ENCODE measurements at regions not wholly inside any gene's neighbourhood (a gene's known extent, or its start where the extent isn't known, plus 50 kb on each side); places are given as distances from the start of the nearest gene placed in this dataset.

GRCh38 chr5:56622141-56622540 lies 193.2 kb upstream of the MAP3K1 start:
- no peak for DNase-seq (ENCODE audit: low spot score)

- no peak for DNase-seq (ENCODE audit: low spot score)
Measured at GRCh38 chr5:56620903-56621677, 194.3 kb upstream of the MAP3K1 start.

GRCh38 chr5:56617998-56618397 lies 197.4 kb upstream of the MAP3K1 start:
- DNase-seq (ENCODE audit: low spot score): no peak

GRCh38 chr5:56616454-56617160 lies 198.7 kb upstream of the MAP3K1 start:
- no peak for DNase-seq (ENCODE audit: low spot score)

GRCh38 chr5:56615361-56616153 lies 199.8 kb upstream of the MAP3K1 start:
- DNase-seq (ENCODE audit: low spot score): no peak

- DNase-seq (ENCODE audit: low spot score): no peak
Measured at GRCh38 chr5:56612759-56613158, 202.6 kb upstream of the MAP3K1 start.

GRCh38 chr5:56612353-56612752 lies 203.0 kb upstream of the MAP3K1 start:
- no peak for DNase-seq (ENCODE audit: low spot score)

- DNase-seq (ENCODE audit: low spot score): no peak
Measured at GRCh38 chr5:56610093-56610698, 205.2 kb upstream of the MAP3K1 start.

GRCh38 chr5:56608217-56608925 lies 207.0 kb upstream of the MAP3K1 start:
- no peak for DNase-seq (ENCODE audit: low spot score)

- DNase-seq (ENCODE audit: low spot score): no peak
Measured at GRCh38 chr5:56607551-56607950, 207.8 kb upstream of the MAP3K1 start.

- no peak for DNase-seq (ENCODE audit: low spot score)
Measured at GRCh38 chr5:56607074-56607473, 208.3 kb upstream of the MAP3K1 start.

- no peak for DNase-seq (ENCODE audit: low spot score)
Measured at GRCh38 chr5:56606192-56606591, 209.2 kb upstream of the MAP3K1 start.

- DNase-seq (ENCODE audit: low spot score): no peak
Measured at GRCh38 chr5:56605231-56605630, 210.1 kb upstream of the MAP3K1 start.

- no peak for DNase-seq (ENCODE audit: low spot score)
Measured at GRCh38 chr5:56601641-56602071, 213.7 kb upstream of the MAP3K1 start.

- no peak for DNase-seq (ENCODE audit: low spot score)
Measured at GRCh38 chr5:56598941-56599340, 216.4 kb upstream of the MAP3K1 start.

GRCh38 chr5:56596155-56596554 lies 219.2 kb upstream of the MAP3K1 start:
- no peak for DNase-seq (ENCODE audit: low spot score)

GRCh38 chr5:56595566-56595965 lies 219.8 kb upstream of the MAP3K1 start:
- no peak for DNase-seq (ENCODE audit: low spot score)

- no peak for DNase-seq (ENCODE audit: low spot score)
Measured at GRCh38 chr5:56594792-56595191, 220.6 kb upstream of the MAP3K1 start.

- DNase-seq (ENCODE audit: low spot score): no peak
Measured at GRCh38 chr5:56591081-56591480, 224.3 kb upstream of the MAP3K1 start.

GRCh38 chr5:56589481-56589860 lies 225.9 kb upstream of the MAP3K1 start:
- DNase-seq (ENCODE audit: low spot score): no peak
